Transverse colon (tissue), 4 donors: ENCODE measurements at regions not wholly inside any gene's neighbourhood (a gene's known extent, or its start where the extent isn't known, plus 50 kb on each side); places are given as distances from the start of the nearest gene placed in this dataset.

Source experiments
- DNase-seq: peaks from one replicate; pipeline ENCODE4 v3.0.0-alpha.2; 2019
- H3K27ac ChIP-seq, 4 donors: fragments of 200-600 bp; sonication (generic); 2 replicates each; pipeline ENCODE4 v1.5.1; 2016 to 2018; ENCODE audit warnings: inconsistent platforms in 4 of 4
- H3K27me3 ChIP-seq: fragments of 200-600 bp; sonication (generic); 2 replicates; pipeline ENCODE4 v1.5.1; 2017; ENCODE audit warnings: inconsistent platforms
- H3K36me3 ChIP-seq, 4 donors: fragments of 200-600 bp; sonication (generic); 2 replicates each; pipeline ENCODE4 v1.5.1; 2017 to 2019; ENCODE audit warnings: inconsistent platforms in 4 of 4
- H3K4me1 ChIP-seq, 4 donors: fragments of 200-600 bp; sonication (generic); 2 replicates each; pipeline ENCODE4 v1.5.1; 2017 to 2020; ENCODE audit warnings: inconsistent platforms in 4 of 4
- H3K4me3 ChIP-seq, 4 donors: fragments of 200-600 bp; sonication (generic); 1 replicate in 1 of 4; 2 replicates in 3 of 4; pipeline versions ENCODE4 v1.5.1 to v1.6.1; 2017 to 2019; ENCODE audit warnings: inconsistent platforms in 4 of 4
- H3K9me3 ChIP-seq, 2 donors: fragments of 200-600 bp; sonication (generic); 2 replicates each; pipeline ENCODE4 v1.5.1; 2017 to 2019; ENCODE audit warnings: inconsistent platforms in 2 of 2
- EP300 ChIP-seq: sonication (generic); formaldehyde crosslinking; IDR thresholded peaks from one replicate; pipeline ENCODE4 v1.6.1; 2017; ENCODE audit warnings: antibody characterized with exemption, low read depth
- POLR2A ChIP-seq: fragments of 450-650 bp; IDR thresholded peaks from one replicate; pipeline ENCODE4 v1.6.1; 2016; ENCODE audit warnings: antibody characterized with exemption, mild to moderate bottlenecking, moderate library complexity
- POLR2AphosphoS5 ChIP-seq, 3 donors: sonication (generic); formaldehyde crosslinking; IDR thresholded peaks; one replicate each; pipeline ENCODE4 v1.6.1; 2016; ENCODE audit warnings: antibody characterized with exemption in 3 of 3
- WGBS, 2 donors: methylation state at CpG; one replicate each; pipeline ENCODE4 v1.1.5; 2018; ENCODE audit warnings: low coverage in 1 of 2; 5-methylcytosine and 5-hydroxymethylcytosine counted together
- in situ Hi-C, 4 donors: fragments of 200-750 bp; cut with MboI; loops; one replicate each; pipeline versions ENCODE4 v1.15.0 to v1.15.1; 2017; ENCODE audit warnings: low sequenced_read_pairs in 3 of 4, low pct_ligation_motif_present in 1 of 4, low pct_unique_long_range_greater_than_20kb in 1 of 4
- intact Hi-C: fragments of 100-400 bp; cut with DNase I; formaldehyde crosslinking; loops from one replicate; pipeline ENCODE4 v1.15.1; 2023; ENCODE audit warnings: low total_unique reads
- TF ChIP-seq, protein P1 (sequence below), 5 experiments: fragments of 200-600 bp in 3 of 5; fragments of 450-650 bp in 2 of 5; sonication (generic) in 3 of 5; IDR thresholded peaks; 1 replicate in 2 of 5; 2 replicates in 3 of 5; pipeline ENCODE4 v1.5.1; 2016 to 2017; ENCODE audit warnings: antibody characterized with exemption in 5 of 5, inconsistent platforms in 3 of 5, mild to moderate bottlenecking in 2 of 5, moderate library complexity in 1 of 5

DNA sequence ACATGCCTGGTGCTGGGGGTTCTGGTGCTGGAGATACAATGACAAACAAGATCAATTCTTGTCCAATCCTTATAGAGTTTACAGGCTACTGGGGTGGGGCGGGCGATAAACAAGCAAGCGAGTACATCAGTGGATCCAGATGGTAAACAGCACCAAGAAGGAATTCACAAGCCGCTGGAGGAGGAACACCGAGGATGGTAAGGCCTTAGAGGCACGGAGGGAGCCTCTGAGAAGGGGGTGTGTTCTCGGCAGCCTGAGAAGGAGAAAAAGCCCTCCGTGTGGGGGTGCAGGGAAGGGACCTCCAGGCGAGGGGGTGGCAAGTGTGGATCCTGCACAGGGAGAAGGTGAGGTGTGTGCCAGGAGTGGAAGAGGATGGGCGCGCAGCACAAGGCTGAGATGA is 276.5 kb upstream of the FOXQ1 start:
- no peak for DNase-seq
- Histone ChIP-seq H3K36me3 (no peaks in the 10 kb centered on the region), H3K4me1 (peaks cover 0 to 5% (median 2%) of the 10 kb centered on the region in 4 donors), H3K9me3 (no peaks in the 10 kb centered on the region), H3K4me3 (no peak overlapping the region), H3K27ac (no peak overlapping the region), H3K27me3 (no peaks in the 10 kb centered on the region)
- no peak for TF ChIP-seq EP300
- TF ChIP-seq POLR2A, result no peak
- TF ChIP-seq, protein P1, sequence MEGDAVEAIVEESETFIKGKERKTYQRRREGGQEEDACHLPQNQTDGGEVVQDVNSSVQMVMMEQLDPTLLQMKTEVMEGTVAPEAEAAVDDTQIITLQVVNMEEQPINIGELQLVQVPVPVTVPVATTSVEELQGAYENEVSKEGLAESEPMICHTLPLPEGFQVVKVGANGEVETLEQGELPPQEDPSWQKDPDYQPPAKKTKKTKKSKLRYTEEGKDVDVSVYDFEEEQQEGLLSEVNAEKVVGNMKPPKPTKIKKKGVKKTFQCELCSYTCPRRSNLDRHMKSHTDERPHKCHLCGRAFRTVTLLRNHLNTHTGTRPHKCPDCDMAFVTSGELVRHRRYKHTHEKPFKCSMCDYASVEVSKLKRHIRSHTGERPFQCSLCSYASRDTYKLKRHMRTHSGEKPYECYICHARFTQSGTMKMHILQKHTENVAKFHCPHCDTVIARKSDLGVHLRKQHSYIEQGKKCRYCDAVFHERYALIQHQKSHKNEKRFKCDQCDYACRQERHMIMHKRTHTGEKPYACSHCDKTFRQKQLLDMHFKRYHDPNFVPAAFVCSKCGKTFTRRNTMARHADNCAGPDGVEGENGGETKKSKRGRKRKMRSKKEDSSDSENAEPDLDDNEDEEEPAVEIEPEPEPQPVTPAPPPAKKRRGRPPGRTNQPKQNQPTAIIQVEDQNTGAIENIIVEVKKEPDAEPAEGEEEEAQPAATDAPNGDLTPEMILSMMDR (IDR thresholded peaks at IDR 0.05), result no peak
- no peak for TF ChIP-seq POLR2AphosphoS5 (IDR thresholded peaks at IDR 0.05)
- 79 to 80% methylated on average over 11 of the region's 11 CpGs for WGBS, 2 donors
- in situ Hi-C loops, result no loop called here
- intact Hi-C loops, result no loop called here

DNA sequence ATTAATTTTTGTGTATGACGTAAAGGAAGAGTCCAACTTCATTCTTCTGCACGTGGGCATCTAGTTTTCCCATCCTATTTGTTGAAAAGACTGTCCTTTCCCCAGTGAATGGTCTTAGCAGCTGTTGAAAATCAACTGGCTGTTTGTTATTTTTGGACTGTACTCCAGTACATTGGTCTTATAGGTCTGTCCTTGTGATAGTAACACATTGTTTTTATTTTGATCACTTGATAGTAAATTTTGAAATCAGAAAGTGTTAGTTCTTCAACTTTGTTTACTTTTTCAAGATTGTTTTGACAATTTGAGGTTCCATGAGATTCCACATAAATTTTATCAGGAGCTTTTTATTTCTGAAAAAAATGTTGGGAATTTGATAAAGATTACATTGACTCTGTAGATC is 280.2 kb upstream of the FOXQ1 start:
- in situ Hi-C loops, result no loop called here
- no peak for DNase-seq
- 58 to 60% methylated on average over 2 of the region's 2 CpGs for WGBS, 2 donors
- H3K36me3 ChIP-seq, result no peaks in the 10 kb centered on the region
- no peaks in the 10 kb centered on the region for H3K4me1 ChIP-seq
- H3K9me3 ChIP-seq, result no peaks in the 10 kb centered on the region
- H3K27ac ChIP-seq, result no peak overlapping the region
- intact Hi-C loops, result loop anchor here (2.0 kb wide), 1 partner anchor 65 kb away; no protein-coding TSS in a partner anchor
- H3K27me3 ChIP-seq, result no peaks in the 10 kb centered on the region
- TF ChIP-seq, protein P1 (IDR thresholded peaks at IDR 0.05), result no peak
- TF ChIP-seq POLR2A, result no peak
- TF ChIP-seq EP300, result no peak
- TF ChIP-seq POLR2AphosphoS5 (IDR thresholded peaks at IDR 0.05), result no peak
- no peak overlapping the region for H3K4me3 ChIP-seq

DNA sequence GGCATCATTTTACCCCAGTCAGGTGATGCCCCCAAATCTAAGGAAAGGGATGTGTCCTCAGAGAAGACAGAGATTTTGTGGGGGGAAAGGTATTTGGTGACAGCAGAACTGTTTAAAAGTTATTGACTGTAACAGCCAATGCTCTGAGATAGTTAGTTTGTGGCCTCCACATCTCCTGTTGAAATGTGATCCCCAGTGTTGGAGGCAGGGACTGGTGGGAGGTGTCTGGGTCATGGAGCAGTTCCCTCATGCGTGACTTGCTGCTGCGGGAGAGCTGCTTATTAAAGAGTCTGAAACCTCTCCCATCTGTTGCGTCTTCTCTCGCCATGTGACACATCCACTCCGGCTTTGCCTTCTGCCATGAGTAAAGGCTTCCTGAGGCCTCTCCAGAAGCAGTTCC is 282.8 kb upstream of the FOXQ1 start:
- Histone ChIP-seq H3K4me1 (peaks cover 0 to 5% (median 0%) of the 10 kb centered on the region in 4 donors), H3K27me3 (no peaks in the 10 kb centered on the region), H3K9me3 (no peaks in the 10 kb centered on the region), H3K27ac (no peak overlapping the region), H3K36me3 (no peaks in the 10 kb centered on the region), H3K4me3 (no peak overlapping the region)
- 89% methylated on average over 5 of the region's 5 CpGs; no CpG with 5 or more reads in 1 of the 2 donors for WGBS, 2 donors
- intact Hi-C loops, result no loop called here
- in situ Hi-C loops, result no loop called here
- no peak for DNase-seq
- no peak for TF ChIP-seq POLR2A
- no peak for TF ChIP-seq POLR2AphosphoS5 (IDR thresholded peaks at IDR 0.05)

GRCh38 chr6:1028723-1029122 is 283.2 kb upstream of the FOXQ1 start:
- intact Hi-C loops (no loop called here), in situ Hi-C loops (no loop called here)
- 87 to 93% methylated on average over 7 to 8 of the region's 8 CpGs for WGBS, 2 donors
- TF ChIP-seq, protein P1 (IDR thresholded peaks at IDR 0.05), result no peak
- TF ChIP-seq EP300 (no peak), POLR2A (no peak), POLR2AphosphoS5 (IDR thresholded peaks at IDR 0.05) (no peak)
- H3K9me3 ChIP-seq, result no peaks in the 10 kb centered on the region
- no peaks in the 10 kb centered on the region for H3K36me3 ChIP-seq
- H3K27me3 ChIP-seq, result no peaks in the 10 kb centered on the region
- DNase-seq, result no peak
- peaks cover 0 to 9% (median 0%) of the 10 kb centered on the region in 4 donors for H3K4me1 ChIP-seq
- no peak overlapping the region for H3K27ac ChIP-seq
- H3K4me3 ChIP-seq, result no peak overlapping the region
